ENCODE measurements at regions not wholly inside any gene's neighbourhood (a gene's known extent, or its start where the extent isn't known, plus 50 kb on each side); places are given as distances from the start of the nearest gene placed in this dataset.
"Not testable (repeated sequence)": the region's sequence is repeated elsewhere in the genome, so short reads cannot be mapped to it uniquely, and the experiment has no call there.

GRCh38 chr4:104641418-104641817, 146.7 kb upstream of the CXXC4 start:
- CTCF ChIA-PET, result no interaction called here
- POLR2A ChIA-PET, result no interaction called here
- no peak for DNase-seq (ENCODE audit: extremely low spot score)
- no peak for TF ChIP-seq LEF1 (IDR thresholded peaks at IDR 0.05; ENCODE audit: borderline replicate concordance)
- TF ChIP-seq CTBP1 (IDR thresholded peaks at IDR 0.05; ENCODE audit: borderline replicate concordance), result no peak
- TF ChIP-seq TARDBP (IDR thresholded peaks at IDR 0.05), result no peak

- TF ChIP-seq TARDBP (IDR thresholded peaks at IDR 0.05), result no peak
- TF ChIP-seq ELF4 (IDR thresholded peaks at IDR 0.05), result no peak
- TF ChIP-seq ARNT (IDR thresholded peaks at IDR 0.05), result no peak
- no peak for TF ChIP-seq CTBP1 (IDR thresholded peaks at IDR 0.05; ENCODE audit: borderline replicate concordance)
- TF ChIP-seq SP1 (IDR thresholded peaks at IDR 0.05), result no peak
- no peak for TF ChIP-seq LEF1 (IDR thresholded peaks at IDR 0.05; ENCODE audit: borderline replicate concordance)
- no peak for TF ChIP-seq FOXA1 (IDR thresholded peaks at IDR 0.05)
- no peak for TF ChIP-seq PKNOX1 (IDR thresholded peaks at IDR 0.05)
- no peak for TF ChIP-seq ZNF384 (IDR thresholded peaks at IDR 0.05)
- TF ChIP-seq BHLHE40 (IDR thresholded peaks at IDR 0.05; ENCODE audit: borderline replicate concordance), result no peak
- CTCF ChIA-PET, result no interaction called here
- POLR2A ChIA-PET, result no interaction called here
- no peak for DNase-seq (ENCODE audit: extremely low spot score)
Measured at GRCh38 chr4:104642521-104642920, 147.8 kb upstream of the CXXC4 start.

- POLR2A ChIA-PET, result no interaction called here
- no peak for DNase-seq (ENCODE audit: extremely low spot score)
- TF ChIP-seq LEF1 (IDR thresholded peaks at IDR 0.05; ENCODE audit: borderline replicate concordance), result no peak
- TF ChIP-seq L3MBTL2 (conservative IDR thresholded peaks at IDR 0.05), result no peak
- no peak for TF ChIP-seq PKNOX1 (IDR thresholded peaks at IDR 0.05)
- TF ChIP-seq BHLHE40 (IDR thresholded peaks at IDR 0.05; ENCODE audit: borderline replicate concordance), result no peak
- TF ChIP-seq SUZ12 (IDR thresholded peaks at IDR 0.05), result no peak
- no peak for TF ChIP-seq ELF4 (IDR thresholded peaks at IDR 0.05)
- no peak for TF ChIP-seq SP1 (IDR thresholded peaks at IDR 0.05)
- TF ChIP-seq ZNF384 (IDR thresholded peaks at IDR 0.05), result no peak
- TF ChIP-seq HDGF (IDR thresholded peaks at IDR 0.05; ENCODE audit: borderline replicate concordance), result no peak
- no peak for TF ChIP-seq CTBP1 (IDR thresholded peaks at IDR 0.05; ENCODE audit: borderline replicate concordance)
- TF ChIP-seq NFRKB (IDR thresholded peaks at IDR 0.05), result no peak
- TF ChIP-seq TARDBP (IDR thresholded peaks at IDR 0.05), result no peak
- TF ChIP-seq FOXM1 (IDR thresholded peaks at IDR 0.05; ENCODE audit: borderline replicate concordance), result no peak
- no peak for TF ChIP-seq ARNT (IDR thresholded peaks at IDR 0.05)
- TF ChIP-seq FOXA1 (IDR thresholded peaks at IDR 0.05), result no peak
- no peak for TF ChIP-seq FOXK2 (IDR thresholded peaks at IDR 0.05)
- CTCF ChIA-PET, result no interaction called here
Measured at GRCh38 chr4:104643805-104644204, 149.1 kb upstream of the CXXC4 start.

- TF ChIP-seq L3MBTL2 (conservative IDR thresholded peaks at IDR 0.05) (no peak), CTBP1 (IDR thresholded peaks at IDR 0.05; ENCODE audit: borderline replicate concordance) (no peak), ARNT (IDR thresholded peaks at IDR 0.05) (no peak), FOXA1 (IDR thresholded peaks at IDR 0.05) (no peak), PKNOX1 (IDR thresholded peaks at IDR 0.05) (no peak), TARDBP (IDR thresholded peaks at IDR 0.05) (no peak), BHLHE40 (IDR thresholded peaks at IDR 0.05; ENCODE audit: borderline replicate concordance) (no peak), ELF4 (IDR thresholded peaks at IDR 0.05) (no peak), HDGF (IDR thresholded peaks at IDR 0.05; ENCODE audit: borderline replicate concordance) (no peak), ZNF384 (IDR thresholded peaks at IDR 0.05) (no peak), NFRKB (IDR thresholded peaks at IDR 0.05) (no peak), FOXM1 (IDR thresholded peaks at IDR 0.05; ENCODE audit: borderline replicate concordance) (no peak), FOXK2 (IDR thresholded peaks at IDR 0.05) (no peak), LEF1 (IDR thresholded peaks at IDR 0.05; ENCODE audit: borderline replicate concordance) (no peak)
- ChIA-PET POLR2A (no interaction called here), CTCF (no interaction called here)
- no peak for DNase-seq (ENCODE audit: extremely low spot score)
Measured at GRCh38 chr4:104649631-104650030, 154.9 kb upstream of the CXXC4 start.

GRCh38 chr4:104662269-104662668, 167.6 kb upstream of the CXXC4 start:
- CTCF ChIA-PET; DNase-seq (ENCODE audit: extremely low spot score); POLR2A ChIA-PET: not testable (repeated sequence)

GRCh38 chr4:104677116-104677515, 182.4 kb upstream of the CXXC4 start:
- TF ChIP-seq FOXK2 (IDR thresholded peaks at IDR 0.05), result no peak
- no peak for TF ChIP-seq LEF1 (IDR thresholded peaks at IDR 0.05; ENCODE audit: borderline replicate concordance)
- TF ChIP-seq BHLHE40 (IDR thresholded peaks at IDR 0.05; ENCODE audit: borderline replicate concordance), result no peak
- no peak for TF ChIP-seq HDGF (IDR thresholded peaks at IDR 0.05; ENCODE audit: borderline replicate concordance)
- TF ChIP-seq CTBP1 (IDR thresholded peaks at IDR 0.05; ENCODE audit: borderline replicate concordance), result no peak
- TF ChIP-seq ELF4 (IDR thresholded peaks at IDR 0.05), result no peak
- TF ChIP-seq NFRKB (IDR thresholded peaks at IDR 0.05), result no peak
- no peak for TF ChIP-seq L3MBTL2 (conservative IDR thresholded peaks at IDR 0.05)
- TF ChIP-seq ARNT (IDR thresholded peaks at IDR 0.05), result no peak
- TF ChIP-seq SUZ12 (IDR thresholded peaks at IDR 0.05), result no peak
- no peak for TF ChIP-seq ZNF384 (IDR thresholded peaks at IDR 0.05)
- no peak for TF ChIP-seq PKNOX1 (IDR thresholded peaks at IDR 0.05)
- CTCF ChIA-PET, result no interaction called here
- POLR2A ChIA-PET, result no interaction called here
- peak; percentile 6 for DNase-seq (ENCODE audit: extremely low spot score)

All from HEK293T (cell line).